H1 (cell line): ENCODE measurements at regions not wholly inside any gene's neighbourhood (a gene's known extent, or its start where the extent isn't known, plus 50 kb on each side); places are given as distances from the start of the nearest gene placed in this dataset.

ENCODE experiments used
- CTCF ChIA-PET: fragments of 300-600 bp; sonication (Branson Sonifier 250); formaldehyde crosslinking; loops from one replicate; lab custom pipeline; 2021; ENCODE audit not compliant: partially characterized antibody; lab: Charles Lee
- POLR2A ChIA-PET: fragments of 300-600 bp; sonication (Branson Sonifier 250); formaldehyde crosslinking; loops from one replicate; lab custom pipeline; 2021; ENCODE audit warnings: inconsistent platforms; ENCODE audit not compliant: partially characterized antibody; lab: Charles Lee
- DNase-seq, 2 experiments: peaks; one replicate each; pipeline versions ENCODE4 v3.0.0 to v3.0.0-alpha.2; 2010 to 2022; ENCODE audit warnings: low spot score in 2 of 2, low read depth in 1 of 2, mixed read lengths in 1 of 2
- FAIRE-seq: peaks from 2 replicates; lab custom pipeline; 2011; peaks lifted over from hg19 to GRCh38; lab: Jason Lieb, UNC
- H2AFZ ChIP-seq: 2 replicates; pipeline ENCODE4 v1.8.1; 2012; ENCODE audit warnings: low read length, inconsistent platforms
- H2AK5ac ChIP-seq: 2 replicates; pipeline ENCODE4 v1.6.1; 2013; ENCODE audit warnings: low read depth, low read length
- H2BK120ac ChIP-seq: replicated peaks from 2 replicates; pipeline ENCODE3; 2013; ENCODE audit warnings: low read depth, low read length, inconsistent platforms
- H2BK12ac ChIP-seq: 2 replicates; pipeline ENCODE4 v1.6.1; 2013; ENCODE audit warnings: low read depth, low read length
- H2BK15ac ChIP-seq: 2 replicates; pipeline ENCODE4 v1.6.1; 2013; ENCODE audit warnings: low read length
- H2BK20ac ChIP-seq: 2 replicates; pipeline ENCODE4 v1.6.1; 2013; ENCODE audit warnings: low read length
- H2BK5ac ChIP-seq: 2 replicates; pipeline ENCODE4 v1.6.1; 2013; ENCODE audit warnings: low read depth, low read length
- H3K14ac ChIP-seq: 2 replicates; pipeline ENCODE4 v1.6.1; 2013; ENCODE audit warnings: inconsistent platforms; ENCODE audit not compliant: insufficient read length
- H3K18ac ChIP-seq: 2 replicates; pipeline ENCODE4 v1.6.1; 2013; ENCODE audit warnings: low read length; ENCODE audit errors: extremely low read depth
- H3K23ac ChIP-seq: 2 replicates; pipeline ENCODE4 v1.6.1; 2013; ENCODE audit warnings: inconsistent platforms; ENCODE audit not compliant: insufficient read length
- H3K23me2 ChIP-seq: 2 replicates; pipeline ENCODE4 v1.6.1; 2013; ENCODE audit warnings: low read depth, low read length
- H3K27ac ChIP-seq: 2 replicates; pipeline ENCODE4 v1.6.1; 2011; ENCODE audit warnings: low read depth, low read length, inconsistent platforms
- H3K27me3 ChIP-seq, 4 experiments: replicated peaks in 1 of 4; 1 replicate in 1 of 4; 2 replicates in 3 of 4; pipeline versions ENCODE4 v1.6.1 to v1.8.1; 2011 to 2013; ENCODE audit warnings: low read length in 3 of 4, mild to moderate bottlenecking in 3 of 4, inconsistent platforms in 2 of 4, mixed read lengths in 2 of 4, moderate library complexity in 1 of 4; ENCODE audit not compliant: control insufficient read depth in 3 of 4, insufficient read depth in 3 of 4; ENCODE audit errors: extremely low read depth in 1 of 4
- H3K36me3 ChIP-seq, 4 experiments: 2 replicates each; pipeline versions ENCODE4 v1.6.1 to v1.8.1; 2011 to 2013; ENCODE audit warnings: mild to moderate bottlenecking in 4 of 4, low read length in 3 of 4, moderate library complexity in 2 of 4, control low read depth in 1 of 4, inconsistent platforms in 1 of 4; ENCODE audit not compliant: insufficient read depth in 4 of 4, control insufficient read depth in 2 of 4
- H3K4ac ChIP-seq: replicated peaks from 2 replicates; pipeline ENCODE3; 2013; ENCODE audit warnings: low read length, low read depth, mixed read lengths, inconsistent platforms; ENCODE audit not compliant: insufficient read length
- H3K4me1 ChIP-seq, 4 experiments: replicated peaks in 1 of 4; 1 replicate in 1 of 4; 2 replicates in 3 of 4; pipeline versions ENCODE4 v1.6.1 to v1.8.1; 2011 to 2013; ENCODE audit warnings: low read length in 3 of 4, inconsistent platforms in 2 of 4, mixed read lengths in 1 of 4; ENCODE audit not compliant: insufficient read depth in 4 of 4, control insufficient read depth in 3 of 4
- H3K4me2 ChIP-seq, 2 experiments: 2 replicates each; pipeline versions ENCODE4 v1.6.1 to v1.8.1; 2011 to 2013; ENCODE audit warnings: low read depth in 2 of 2, low read length in 2 of 2, control low read depth in 1 of 2, inconsistent platforms in 1 of 2, mild to moderate bottlenecking in 1 of 2; ENCODE audit not compliant: insufficient read depth in 1 of 2
- H3K4me3 ChIP-seq, 4 experiments: fragments of 200-600, 300-600 bp in 1 of 4; sonication (generic), shearing (Covaris generic), sonication (Bioruptor Twin) in 1 of 4; 2 replicates each; pipeline versions ENCODE4 v1.5.1 to v1.8.1; 2011 to 2016; ENCODE audit warnings: low read length in 4 of 4, low read depth in 3 of 4, control low read depth in 2 of 4, inconsistent platforms in 2 of 4, mild to moderate bottlenecking in 2 of 4, mixed read lengths in 1 of 4, moderate library complexity in 1 of 4; ENCODE audit not compliant: insufficient read depth in 2 of 4; ENCODE audit errors: extremely low read depth in 1 of 4
- H3K56ac ChIP-seq: replicated peaks from 2 replicates; pipeline ENCODE3; 2013; ENCODE audit warnings: low read depth, mild to moderate bottlenecking, mixed read lengths, low read length, inconsistent platforms; ENCODE audit not compliant: insufficient read length
- H3K79me1 ChIP-seq: 2 replicates; pipeline ENCODE4 v1.6.1; 2013; ENCODE audit warnings: low read depth, low read length, control low read depth
- H3K79me2 ChIP-seq, 2 experiments: 2 replicates each; pipeline versions ENCODE4 v1.6.1 to v1.8.1; 2012 to 2013; ENCODE audit warnings: low read length in 2 of 2, mild to moderate bottlenecking in 2 of 2, inconsistent platforms in 1 of 2; ENCODE audit not compliant: insufficient read depth in 2 of 2, control insufficient read depth in 1 of 2
- H3K9ac ChIP-seq, 4 experiments: replicated peaks in 1 of 4; 1 replicate in 1 of 4; 2 replicates in 3 of 4; pipeline versions ENCODE4 v1.6.1 to v1.8.1; 2011 to 2013; ENCODE audit warnings: low read depth in 3 of 4, low read length in 3 of 4, control low read depth in 2 of 4, mild to moderate bottlenecking in 2 of 4, moderate library complexity in 2 of 4, inconsistent platforms in 1 of 4; ENCODE audit errors: extremely low read depth in 1 of 4
- H3K9me3 ChIP-seq, 2 experiments: 2 replicates each; pipeline versions ENCODE4 v1.6.1 to v1.8.1; 2012 to 2013; ENCODE audit warnings: mild to moderate bottlenecking in 2 of 2, moderate library complexity in 2 of 2, control low read depth in 1 of 2, inconsistent platforms in 1 of 2, low read depth in 1 of 2, low read length in 1 of 2, mixed read lengths in 1 of 2; ENCODE audit not compliant: insufficient read depth in 2 of 2
- H4K20me1 ChIP-seq, 2 experiments: replicated peaks in 1 of 2; 2 replicates each; pipeline versions ENCODE3 to v1.8.1; 2011 to 2013; ENCODE audit warnings: inconsistent platforms in 2 of 2, low read length in 2 of 2, mild to moderate bottlenecking in 1 of 2; ENCODE audit not compliant: insufficient read depth in 2 of 2, control insufficient read depth in 1 of 2
- H4K5ac ChIP-seq: 2 replicates; pipeline ENCODE4 v1.6.1; 2013; ENCODE audit warnings: low read length, low read depth, mixed read lengths, inconsistent platforms; ENCODE audit not compliant: insufficient read length
- H4K8ac ChIP-seq: 2 replicates; pipeline ENCODE4 v1.8.0; 2013; ENCODE audit warnings: mild to moderate bottlenecking, moderate library complexity, low read length, inconsistent platforms; ENCODE audit not compliant: insufficient read depth; ENCODE audit errors: extremely low read depth
- H4K91ac ChIP-seq: replicated peaks from 2 replicates; pipeline ENCODE3; 2013; ENCODE audit warnings: low read length, mixed read lengths, inconsistent platforms; ENCODE audit not compliant: insufficient read length
- CREB1 ChIP-seq: IDR thresholded peaks from 2 replicates; pipeline ENCODE4 v1.6.1; 2012; ENCODE audit warnings: inconsistent platforms
- JUND ChIP-seq: IDR thresholded peaks from 2 replicates; pipeline ENCODE4 v1.6.1; 2011; ENCODE audit warnings: mild to moderate bottlenecking, improper control_type of control experiment, low read length
- KDM1A ChIP-seq: fragments of 200-600, 300-600 bp; sonication (generic); IDR thresholded peaks from 2 replicates; pipeline ENCODE4 v1.7.1; 2016; ENCODE audit warnings: mild to moderate bottlenecking, low read length, borderline replicate concordance
- SUZ12 ChIP-seq: fragments of 200-600 bp; sonication (generic); IDR thresholded peaks from 2 replicates; pipeline ENCODE4 v1.6.1; 2012; ENCODE audit warnings: mild to moderate bottlenecking, inconsistent platforms, low read length, moderate library complexity, mixed read lengths
- TBP ChIP-seq: IDR thresholded peaks from 2 replicates; pipeline ENCODE4 v1.6.1; 2011; ENCODE audit warnings: low read depth, low read length, improper control_type of control experiment
- TCF12 ChIP-seq: IDR thresholded peaks from 2 replicates; pipeline ENCODE4 v1.6.1; 2011; ENCODE audit warnings: low read depth, mild to moderate bottlenecking, low read length
- WGBS, 2 experiments: shearing (Covaris generic) in 1 of 2; methylation state at CpG; one replicate each; pipeline versions ENCODE4 v1.1.6 to v1.1.7; 2013 to 2015; ENCODE audit warnings: low lambda C conversion rate in 2 of 2, mixed read lengths in 2 of 2, inconsistent platforms in 1 of 2, low coverage in 1 of 2, missing lambda C conversion rate in 1 of 2; ENCODE audit not compliant: insufficient replicate concordance in 2 of 2, insufficient coverage in 1 of 2, insufficient read length in 1 of 2; ENCODE audit errors: extremely low coverage in 1 of 2, missing lambda C conversion rate in 1 of 2; 5-methylcytosine and 5-hydroxymethylcytosine counted together

DNA sequence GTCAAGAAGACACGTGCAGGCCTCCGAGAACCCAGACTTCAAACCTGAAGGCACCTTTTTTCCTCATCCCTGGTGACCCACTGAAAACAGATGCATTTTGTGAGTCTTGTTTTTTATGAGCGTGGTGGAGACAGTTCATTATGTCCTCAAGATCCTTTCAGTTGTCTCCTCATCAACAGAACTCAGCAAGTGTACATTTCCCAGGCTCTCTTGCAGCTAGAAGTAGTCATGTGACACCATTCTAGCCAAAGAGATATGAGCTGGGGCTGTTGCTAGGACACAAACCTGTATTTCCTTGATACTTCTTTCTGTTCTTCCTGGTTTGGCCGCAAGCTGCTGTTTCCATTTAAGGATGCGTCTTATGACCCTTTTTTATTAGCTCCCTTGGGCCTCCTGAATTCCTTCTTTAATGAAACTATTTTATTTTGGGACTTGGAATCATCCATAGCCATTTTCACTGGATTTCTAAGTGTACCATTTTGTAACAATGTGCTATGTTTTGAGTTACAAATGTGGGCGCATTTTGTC lies 135.7 kb upstream of the FOXF1 start:
- H4K91ac ChIP-seq = no peak overlapping the region
- H3K27me3 ChIP-seq = no peaks in the 10 kb centered on the region; a peak in 1 of 7 replicates
- peaks cover 0 to 6% of the 10 kb centered on the region in 2 experiments; a peak in 1 of 4 replicates for H3K9me3 ChIP-seq
- no peak overlapping the region for H2BK15ac ChIP-seq
- H2AK5ac ChIP-seq = no peak overlapping the region
- DNase-seq = no peak
- no peak for TF ChIP-seq TBP
- no peak for TF ChIP-seq SUZ12
- TF ChIP-seq JUND = no peak
- TF ChIP-seq TCF12 = no peak
- no peak for TF ChIP-seq CREB1
- TF ChIP-seq KDM1A = no peak
- no peak overlapping the region for H2BK20ac ChIP-seq
- no peak overlapping the region for H3K27ac ChIP-seq
- H3K4ac ChIP-seq = no peak overlapping the region
- no peak overlapping the region for H4K8ac ChIP-seq
- WGBS, 2 experiments = 90% methylated on average over 6 of the region's 6 CpGs; no CpG with 5 or more reads in 1 of the 2 experiments
- no peak overlapping the region for H3K56ac ChIP-seq
- H3K23ac ChIP-seq = no peak overlapping the region
- CTCF ChIA-PET = interaction anchor here (1.0 to 1.2 kb wide), 2 partner anchors 57 to 333 kb away, joined by 3 read pairs; no protein-coding TSS in a partner anchor
- POLR2A ChIA-PET = no interaction called here
- H3K4me3 ChIP-seq = no peak overlapping the region
- H2BK120ac ChIP-seq = no peak overlapping the region
- no peak overlapping the region for H3K14ac ChIP-seq
- no peaks in the 10 kb centered on the region for H3K23me2 ChIP-seq
- H3K4me2 ChIP-seq = no peak overlapping the region
- H3K9ac ChIP-seq = no peak overlapping the region
- H3K18ac ChIP-seq = no peak overlapping the region
- no peaks in the 10 kb centered on the region for H4K20me1 ChIP-seq
- no peaks in the 10 kb centered on the region for H3K36me3 ChIP-seq
- no peaks in the 10 kb centered on the region for H3K79me1 ChIP-seq
- H2AFZ ChIP-seq = no peak overlapping the region
- no peak overlapping the region for H4K5ac ChIP-seq
- no peak overlapping the region for H2BK12ac ChIP-seq
- no peak for FAIRE-seq
- H3K79me2 ChIP-seq = no peaks in the 10 kb centered on the region
- peaks cover 0 to 6% (median 0%) of the 10 kb centered on the region in 4 experiments; a peak in 1 of 7 replicates for H3K4me1 ChIP-seq
- no peak overlapping the region for H2BK5ac ChIP-seq
